Loucy (cell line): ENCODE measurements at regions not wholly inside any gene's neighbourhood (a gene's known extent, or its start where the extent isn't known, plus 50 kb on each side); places are given as distances from the start of the nearest gene placed in this dataset.

Experiments
- H2AFZ ChIP-seq: fragments of 200-600 bp; sonication (generic); 2 replicates; pipeline ENCODE4 v1.6.0; 2016; ENCODE audit warnings: antibody characterized with exemption, mild to moderate bottlenecking, low read length, moderate library complexity
- H3F3A ChIP-seq: fragments of 200-600 bp; 2 replicates; pipeline ENCODE4 v1.6.0; 2016; ENCODE audit warnings: antibody characterized with exemption, low read depth, mild to moderate bottlenecking
- H3K27me3 ChIP-seq: fragments of 200-600 bp; sonication (generic); 2 replicates; pipeline ENCODE4 v1.6.1; 2014; ENCODE audit warnings: low read length, mild to moderate bottlenecking; ENCODE audit not compliant: insufficient read depth, poor library complexity, severe bottlenecking
- H3K36me3 ChIP-seq: fragments of 200-600 bp; sonication (generic); 2 replicates; pipeline ENCODE4 v1.6.1; 2016; ENCODE audit warnings: low read length; ENCODE audit not compliant: insufficient read depth
- H3K4me1 ChIP-seq: fragments of 200-600 bp; sonication (generic); 2 replicates; pipeline ENCODE4 v1.5.1; 2014; ENCODE audit warnings: low read length, mild to moderate bottlenecking; ENCODE audit not compliant: insufficient read depth, poor library complexity, severe bottlenecking
- H3K4me2 ChIP-seq: fragments of 200-600 bp; sonication (generic); 2 replicates; pipeline ENCODE4 v1.6.0; 2014; ENCODE audit warnings: antibody characterized with exemption, low read length, low read depth, mild to moderate bottlenecking; ENCODE audit not compliant: poor library complexity, severe bottlenecking
- H3K4me3 ChIP-seq: fragments of 200-600 bp; sonication (generic); 2 replicates; pipeline ENCODE4 v1.5.1; 2014; ENCODE audit warnings: low read length, mild to moderate bottlenecking, mixed read lengths; ENCODE audit not compliant: poor library complexity, severe bottlenecking
- H3K79me2 ChIP-seq: fragments of 200-600 bp; sonication (generic); 2 replicates; pipeline ENCODE4 v1.6.1; 2014; ENCODE audit warnings: low read length; ENCODE audit not compliant: insufficient read depth
- H3K9ac ChIP-seq: fragments of 200-600 bp; sonication (generic); 2 replicates; pipeline ENCODE4 v1.6.0; 2014; ENCODE audit warnings: mild to moderate bottlenecking, low read depth, low read length, moderate library complexity; ENCODE audit not compliant: poor library complexity, severe bottlenecking
- H3K9me2 ChIP-seq: fragments of 200-600 bp; sonication (generic); replicated peaks from 2 replicates; pipeline ENCODE4 v1.6.1; 2016; ENCODE audit warnings: low read depth, low read length, mixed read lengths
- H3K9me3 ChIP-seq: fragments of 200-600 bp; sonication (generic); 2 replicates; pipeline ENCODE4 v1.6.1; 2014; ENCODE audit warnings: mild to moderate bottlenecking, antibody characterized with exemption, low read length, low read depth; ENCODE audit not compliant: insufficient read depth
- H4K20me1 ChIP-seq: fragments of 200-600 bp; sonication (generic); 2 replicates; pipeline ENCODE4 v1.6.0; 2014; ENCODE audit warnings: antibody characterized with exemption, low read length, mild to moderate bottlenecking; ENCODE audit not compliant: insufficient read depth, poor library complexity, severe bottlenecking
- CTCF ChIP-seq: fragments of 200-600 bp; sonication (generic); conservative IDR thresholded peaks from 2 replicates; pipeline ENCODE4 v1.5.1; 2014; ENCODE audit warnings: mild to moderate bottlenecking, antibody characterized with exemption, low read length
- EZH2phosphoT487 ChIP-seq: fragments of 200-600 bp; IDR thresholded peaks from 2 replicates; pipeline ENCODE4 v1.6.1; 2018; ENCODE audit warnings: antibody characterized with exemption, mild to moderate bottlenecking, moderate library complexity, borderline replicate concordance

GRCh38 chr1:79105500-79105899 is 99.0 kb upstream of the ADGRL4 start:
- Histone ChIP-seq H2AFZ (no peak overlapping the region), H4K20me1 (no peaks in the 10 kb centered on the region), H3F3A (no peaks in the 10 kb centered on the region), H3K4me1 (no peaks in the 10 kb centered on the region), H3K9me2 (no peaks in the 10 kb centered on the region), H3K79me2 (no peaks in the 10 kb centered on the region), H3K36me3 (no peaks in the 10 kb centered on the region), H3K27me3 (no peaks in the 10 kb centered on the region), H3K4me3 (no peak overlapping the region), H3K9me3 (no peaks in the 10 kb centered on the region), H3K9ac (no peak overlapping the region), H3K4me2 (no peak overlapping the region)
- TF ChIP-seq CTCF (no peak), EZH2phosphoT487 (no peak)

GRCh38 chr1:79104617-79105016 is 98.1 kb upstream of the ADGRL4 start:
- TF ChIP-seq EZH2phosphoT487, result no peak
- TF ChIP-seq CTCF, result no peak

GRCh38 chr1:79100385-79100784 is 93.9 kb upstream of the ADGRL4 start:
- no peaks in the 10 kb centered on the region for H4K20me1 ChIP-seq
- no peaks in the 10 kb centered on the region for H3F3A ChIP-seq
- H3K9me2 ChIP-seq, result no peaks in the 10 kb centered on the region
- no peaks in the 10 kb centered on the region for H3K79me2 ChIP-seq
- TF ChIP-seq CTCF (no peak), EZH2phosphoT487 (no peak)
- H3K4me1 ChIP-seq, result no peaks in the 10 kb centered on the region
- no peak overlapping the region for H3K4me2 ChIP-seq
- no peaks in the 10 kb centered on the region for H3K27me3 ChIP-seq
- no peak overlapping the region for H3K4me3 ChIP-seq
- H2AFZ ChIP-seq, result no peak overlapping the region
- no peak overlapping the region for H3K9ac ChIP-seq
- no peaks in the 10 kb centered on the region for H3K36me3 ChIP-seq
- H3K9me3 ChIP-seq, result no peaks in the 10 kb centered on the region

More at GRCh38 chr1:79104617-79105016, 98.1 kb upstream of the ADGRL4 start:
- H2AFZ ChIP-seq, result no peak overlapping the region
- H4K20me1 ChIP-seq, result no peaks in the 10 kb centered on the region
- H3K4me3 ChIP-seq, result no peak overlapping the region
- H3K9me3 ChIP-seq, result no peaks in the 10 kb centered on the region
- H3F3A ChIP-seq, result no peaks in the 10 kb centered on the region
- H3K27me3 ChIP-seq, result no peaks in the 10 kb centered on the region
- no peaks in the 10 kb centered on the region for H3K36me3 ChIP-seq
- H3K9ac ChIP-seq, result no peak overlapping the region
- no peak overlapping the region for H3K4me2 ChIP-seq
- no peaks in the 10 kb centered on the region for H3K79me2 ChIP-seq
- no peaks in the 10 kb centered on the region for H3K9me2 ChIP-seq
- H3K4me1 ChIP-seq, result no peaks in the 10 kb centered on the region
